GM23248 (cell line): ENCODE measurements at regions not wholly inside any gene's neighbourhood (a gene's known extent, or its start where the extent isn't known, plus 50 kb on each side); places are given as distances from the start of the nearest gene placed in this dataset.

Experiments used
- EZH2 ChIP-seq: fragments of 200-600 bp; sonication (generic); IDR thresholded peaks from 2 replicates; pipeline ENCODE4 v1.6.1; 2018; ENCODE audit warnings: antibody characterized with exemption, mild to moderate bottlenecking; ENCODE audit not compliant: insufficient read depth, poor library complexity, severe bottlenecking
- EZH2phosphoT487 ChIP-seq: fragments of 200-600 bp; sonication (generic); IDR thresholded peaks from 2 replicates; pipeline ENCODE4 v1.6.1; 2018; ENCODE audit warnings: antibody characterized with exemption, moderate library complexity, mild to moderate bottlenecking, low read depth; ENCODE audit not compliant: insufficient read depth

GRCh38 chrX:110955706-110956105 lies 140.3 kb upstream of the PAK3 start:
- TF ChIP-seq EZH2phosphoT487, result no peak
- no peak for TF ChIP-seq EZH2
